Stomach smooth muscle (tissue), 2 donors: ENCODE measurements at regions not wholly inside any gene's neighbourhood (a gene's known extent, or its start where the extent isn't known, plus 50 kb on each side); places are given as distances from the start of the nearest gene placed in this dataset.

Experiments
- H3K27ac ChIP-seq: one replicate; pipeline ENCODE4 v1.7.0; 2013; ENCODE audit warnings: mild to moderate bottlenecking, low read length, inconsistent platforms
- H3K27me3 ChIP-seq, 2 donors: one replicate each; pipeline ENCODE4 v1.7.0; 2013; ENCODE audit warnings: low read length in 2 of 2; ENCODE audit not compliant: insufficient read depth in 2 of 2, control insufficient read depth in 1 of 2
- H3K36me3 ChIP-seq, 2 donors: one replicate each; pipeline ENCODE4 v1.7.0; 2013; ENCODE audit warnings: low read length in 2 of 2; ENCODE audit not compliant: control insufficient read depth in 2 of 2, insufficient read depth in 2 of 2
- H3K4me1 ChIP-seq: one replicate; pipeline ENCODE4 v1.7.0; 2013; ENCODE audit warnings: low read length; ENCODE audit not compliant: control insufficient read depth, insufficient read depth
- H3K4me3 ChIP-seq, 2 donors: one replicate each; pipeline ENCODE4 v1.7.0; 2013; ENCODE audit warnings: low read length in 2 of 2
- H3K9ac ChIP-seq, 2 donors: one replicate each; pipeline ENCODE4 v1.7.0; 2013; ENCODE audit warnings: low read length in 2 of 2, mild to moderate bottlenecking in 1 of 2
- H3K9me3 ChIP-seq, 2 donors: one replicate each; pipeline ENCODE4 v1.7.0; 2013; ENCODE audit warnings: low read length in 2 of 2; ENCODE audit not compliant: control insufficient read depth in 2 of 2
- donor health status: healthy.
- donor health status: Pancreatic carcinoma.

DNA sequence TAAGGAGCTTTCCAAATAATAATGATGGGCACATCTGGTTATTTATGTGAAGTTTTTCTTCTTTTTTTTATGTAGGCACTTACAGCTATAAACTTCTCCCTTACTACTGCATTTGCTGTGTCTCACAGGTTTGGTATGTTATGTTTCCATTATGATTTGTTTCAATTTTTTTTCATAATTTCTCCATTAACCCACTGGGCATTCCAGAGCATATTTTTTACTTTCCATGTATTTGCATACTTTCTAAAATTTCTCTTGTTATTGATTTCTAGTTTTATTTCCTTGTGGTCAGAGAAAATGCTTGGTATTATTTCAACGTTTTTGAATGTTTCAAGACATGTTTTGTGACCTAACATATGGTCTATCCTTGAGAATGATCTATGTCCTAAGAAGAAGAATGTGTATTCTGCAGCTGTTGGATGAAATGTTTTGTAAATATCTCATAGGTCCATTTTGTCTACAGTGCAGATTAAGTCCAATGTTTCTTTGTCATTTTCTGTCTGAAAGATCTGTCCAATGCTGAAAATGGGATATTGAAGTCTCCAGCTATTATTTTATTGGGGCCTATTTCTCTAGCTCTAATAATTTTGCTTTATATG lies 362.1 kb downstream of the DDX10 start:
- Histone ChIP-seq H3K27me3 (no peaks in the 10 kb centered on the region), H3K4me1 (no peaks in the 10 kb centered on the region), H3K9ac (no peak overlapping the region), H3K36me3 (no peaks in the 10 kb centered on the region), H3K4me3 (no peak overlapping the region), H3K9me3 (no peaks in the 10 kb centered on the region), H3K27ac (no peak overlapping the region)

DNA sequence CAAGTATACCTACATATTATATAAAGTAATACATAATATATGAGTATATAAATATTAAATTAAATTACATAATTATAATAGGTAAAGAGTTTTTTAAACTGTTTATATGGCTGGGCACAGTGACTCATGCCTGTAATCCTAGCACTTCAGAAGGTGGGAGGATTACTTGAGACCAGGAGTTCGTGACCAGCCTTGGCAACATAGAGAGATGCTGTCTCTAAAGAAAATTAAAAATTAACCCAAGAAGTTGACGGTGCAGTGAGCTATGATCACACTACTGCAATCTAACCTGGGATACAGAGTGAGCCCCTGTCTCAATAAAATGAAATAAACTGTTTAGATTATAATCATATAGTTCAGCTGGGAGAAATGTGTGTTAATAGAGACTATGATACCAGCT lies 363.0 kb downstream of the DDX10 start:
- Histone ChIP-seq H3K4me3 (no peak overlapping the region), H3K36me3 (no peaks in the 10 kb centered on the region), H3K9ac (no peak overlapping the region), H3K27me3 (no peaks in the 10 kb centered on the region), H3K27ac (no peak overlapping the region), H3K9me3 (no peaks in the 10 kb centered on the region), H3K4me1 (no peaks in the 10 kb centered on the region)

DNA sequence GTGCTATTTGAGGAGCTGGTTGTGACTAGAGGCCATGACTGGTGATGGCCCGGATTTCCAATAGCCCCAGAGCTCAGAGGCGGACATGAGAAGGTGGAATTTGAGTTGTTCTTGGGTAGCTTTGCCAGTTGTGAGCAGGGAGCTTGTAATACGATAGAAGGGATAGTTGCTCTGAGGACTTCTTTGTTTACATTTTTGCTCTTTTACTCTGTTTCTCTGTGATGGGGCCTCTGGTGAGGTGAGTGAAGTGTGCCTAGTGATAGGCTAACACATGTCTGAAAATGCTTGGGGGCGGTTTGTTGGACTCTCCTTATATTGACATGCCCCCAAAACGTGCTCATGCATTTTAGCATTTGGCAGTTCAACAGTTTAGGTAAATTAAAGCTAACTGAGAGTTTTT lies 365.1 kb downstream of the DDX10 start:
- Histone ChIP-seq H3K4me3 (no peak overlapping the region), H3K27me3 (no peaks in the 10 kb centered on the region), H3K9me3 (no peaks in the 10 kb centered on the region)

DNA sequence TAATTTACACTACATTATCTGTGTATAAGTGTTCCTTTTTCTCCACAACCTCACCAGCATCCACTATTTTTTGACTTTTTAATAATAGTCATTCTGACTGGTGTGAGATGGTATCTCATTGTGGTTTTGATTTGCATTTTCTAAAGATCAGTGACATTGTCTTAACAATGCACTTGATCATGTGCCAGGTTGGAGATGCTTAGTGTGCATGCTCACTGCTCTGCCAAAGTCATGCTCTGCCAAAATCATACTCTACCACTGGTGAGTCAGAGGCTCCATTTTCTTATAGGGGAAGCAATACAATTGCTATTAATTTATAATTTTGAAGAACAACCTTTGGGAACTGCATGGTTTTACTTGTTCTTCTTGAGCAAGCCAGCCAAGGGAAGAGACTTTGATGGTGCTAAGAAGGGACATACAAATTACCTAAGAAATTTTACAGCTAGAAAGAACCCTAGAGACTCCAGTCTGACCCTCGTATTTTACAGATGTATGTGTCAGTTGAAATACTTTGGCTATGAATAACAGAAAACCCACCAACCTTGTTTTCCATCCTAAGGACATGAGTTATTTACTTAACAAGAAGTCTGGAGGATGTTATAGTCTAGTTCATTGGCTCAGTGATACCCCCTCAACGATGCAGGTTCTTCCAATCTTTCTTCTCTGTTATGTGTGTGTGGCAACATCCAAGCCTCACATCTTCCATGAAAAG lies 368.9 kb downstream of the DDX10 start:
- H3K9ac ChIP-seq: no peak overlapping the region
- H3K27me3 ChIP-seq: no peaks in the 10 kb centered on the region

More for the DNA sequence above, 365.1 kb downstream of the DDX10 start:
- Histone ChIP-seq H3K36me3 (no peaks in the 10 kb centered on the region), H3K27ac (no peak overlapping the region), H3K9ac (no peak overlapping the region), H3K4me1 (no peaks in the 10 kb centered on the region)

DNA sequence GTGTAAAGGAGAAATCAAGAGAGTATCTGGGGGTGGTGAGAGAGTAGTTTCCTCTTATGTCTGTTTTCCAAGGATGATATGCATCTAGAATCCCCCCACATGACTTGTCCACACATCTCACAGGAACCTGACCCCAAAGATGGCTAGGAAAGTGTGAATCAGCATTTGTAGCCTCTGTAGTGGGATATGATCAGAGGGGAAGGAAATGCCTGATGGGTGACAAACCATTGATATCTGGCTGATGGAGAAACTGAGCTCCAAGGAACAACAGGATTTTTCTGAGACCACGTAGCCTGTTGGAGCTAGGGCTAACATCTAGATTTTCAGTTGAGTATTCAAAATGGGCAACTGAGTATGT lies 369.4 kb downstream of the DDX10 start:
- no peak overlapping the region for H3K9ac ChIP-seq

More for the DNA sequence above, 368.9 kb downstream of the DDX10 start:
- no peak overlapping the region for H3K27ac ChIP-seq
- H3K4me1 ChIP-seq: no peaks in the 10 kb centered on the region
- H3K36me3 ChIP-seq: no peaks in the 10 kb centered on the region
- H3K4me3 ChIP-seq: no peak overlapping the region
- H3K9me3 ChIP-seq: no peaks in the 10 kb centered on the region

DNA sequence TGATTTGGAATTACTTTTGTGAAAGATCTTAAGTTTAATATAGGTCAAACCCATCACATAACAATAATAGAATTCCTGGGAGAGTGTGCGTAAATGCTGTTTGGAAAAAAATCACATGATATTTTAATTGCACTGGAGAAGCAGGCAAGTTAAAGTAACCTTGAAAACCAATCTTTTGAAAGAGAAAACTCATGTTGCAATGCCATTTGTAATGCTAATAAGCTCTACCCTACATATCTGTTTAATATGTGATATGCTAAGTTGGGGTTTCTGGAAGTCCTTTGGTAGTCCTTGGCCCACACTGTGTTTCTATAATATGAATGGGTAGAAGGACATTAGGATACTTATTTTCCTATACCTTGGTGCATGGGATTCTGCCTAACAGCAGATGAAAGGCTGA lies 370.4 kb downstream of the DDX10 start:
- Histone ChIP-seq H3K4me1 (no peaks in the 10 kb centered on the region), H3K27ac (no peak overlapping the region), H3K27me3 (no peaks in the 10 kb centered on the region), H3K4me3 (no peak overlapping the region), H3K36me3 (no peaks in the 10 kb centered on the region), H3K9ac (no peak overlapping the region), H3K9me3 (no peaks in the 10 kb centered on the region)

More for the DNA sequence above, 369.4 kb downstream of the DDX10 start:
- Histone ChIP-seq H3K9me3 (no peaks in the 10 kb centered on the region), H3K4me3 (no peak overlapping the region), H3K4me1 (no peaks in the 10 kb centered on the region), H3K27me3 (no peaks in the 10 kb centered on the region), H3K36me3 (no peaks in the 10 kb centered on the region), H3K27ac (no peak overlapping the region)

DNA sequence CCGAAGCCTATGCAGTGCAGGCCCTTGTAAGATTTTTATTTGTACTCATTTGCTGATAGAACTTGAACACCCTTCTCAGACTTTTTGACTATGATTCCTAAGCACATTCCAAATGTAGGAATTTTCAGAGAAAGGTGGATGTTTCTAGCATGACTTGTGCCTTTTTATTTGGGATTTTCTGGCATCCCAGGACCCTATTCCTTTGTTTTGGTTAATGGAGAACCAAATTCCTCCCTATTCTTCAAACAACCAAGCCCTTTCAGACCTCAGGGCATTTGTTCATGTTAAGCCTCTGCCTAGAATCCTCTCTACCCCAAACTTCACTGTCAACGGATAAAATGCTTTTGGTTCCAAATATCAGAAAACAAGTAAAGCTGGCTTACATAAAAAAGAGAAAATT lies 371.1 kb downstream of the DDX10 start:
- H3K27ac ChIP-seq: no peak overlapping the region
- no peak overlapping the region for H3K9ac ChIP-seq
- H3K36me3 ChIP-seq: no peaks in the 10 kb centered on the region
- H3K27me3 ChIP-seq: no peaks in the 10 kb centered on the region
- H3K4me1 ChIP-seq: no peaks in the 10 kb centered on the region
- no peaks in the 10 kb centered on the region for H3K9me3 ChIP-seq
- H3K4me3 ChIP-seq: no peak overlapping the region

DNA sequence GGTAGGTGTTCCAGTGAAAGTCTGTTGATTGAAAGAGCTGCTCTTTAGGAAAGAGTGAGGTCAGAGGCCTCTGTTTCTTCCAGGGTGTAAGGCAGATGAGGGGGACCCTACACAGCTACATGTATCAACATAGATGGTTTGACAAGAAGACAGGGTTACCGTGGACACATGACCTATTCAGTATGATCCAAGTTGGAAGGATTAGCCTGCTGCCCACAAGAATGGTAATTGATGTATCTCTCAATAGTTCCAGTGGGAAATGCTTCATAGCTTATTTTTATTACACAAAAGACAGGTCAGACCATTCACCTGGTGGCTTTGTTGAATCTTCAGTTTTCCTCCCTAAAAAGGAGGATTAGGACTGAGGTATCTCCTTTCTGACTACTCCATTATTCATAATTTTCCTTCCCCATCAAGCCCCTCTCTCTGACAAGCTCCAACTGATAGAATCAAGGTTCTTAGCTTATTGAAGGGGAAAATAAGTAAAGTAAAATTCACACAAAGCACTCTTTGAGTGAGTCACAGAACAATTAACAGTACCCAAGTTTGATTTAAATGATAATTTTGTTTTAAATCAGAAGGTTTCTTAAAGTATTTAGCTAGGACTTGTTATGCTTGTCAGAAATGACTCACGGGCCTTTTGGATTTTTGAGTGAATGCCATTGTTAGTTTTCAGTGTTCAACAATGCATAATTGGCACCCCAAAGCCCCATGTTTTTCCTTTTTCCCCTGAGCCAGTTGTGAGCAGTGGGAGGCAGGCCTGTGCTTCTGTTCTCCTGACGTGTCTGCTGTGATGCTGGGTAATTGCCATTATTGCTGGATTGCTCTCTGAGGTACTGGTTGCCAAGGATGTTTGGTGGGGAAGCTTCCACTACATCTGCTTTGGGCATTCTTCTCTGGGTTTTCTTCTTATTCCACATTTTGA lies 373.2 kb downstream of the DDX10 start:
- Histone ChIP-seq H3K4me3 (no peak overlapping the region), H3K9me3 (no peaks in the 10 kb centered on the region), H3K9ac (no peak overlapping the region), H3K4me1 (no peaks in the 10 kb centered on the region), H3K36me3 (no peaks in the 10 kb centered on the region), H3K27ac (no peak overlapping the region), H3K27me3 (no peaks in the 10 kb centered on the region)

DNA sequence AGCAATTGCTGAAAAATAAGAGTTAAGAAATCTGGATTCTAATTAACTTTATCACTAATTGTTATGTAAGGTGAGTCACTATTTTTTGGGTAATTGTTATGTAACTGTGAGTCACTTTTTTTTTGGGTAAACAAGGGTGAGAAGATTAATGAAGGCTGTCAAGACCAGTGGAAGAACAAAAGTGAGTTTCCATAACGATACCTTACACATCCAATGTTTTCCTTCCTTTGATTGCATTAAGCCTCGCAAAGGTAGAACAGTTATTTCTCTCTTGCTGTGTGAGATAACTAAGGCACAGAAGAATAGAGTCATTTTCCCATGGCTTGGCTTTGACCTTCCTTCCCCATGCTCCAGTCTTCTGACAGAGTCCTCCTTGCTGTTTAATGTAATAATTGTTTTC lies 374.7 kb downstream of the DDX10 start:
- no peaks in the 10 kb centered on the region for H3K36me3 ChIP-seq
- no peak overlapping the region for H3K9ac ChIP-seq
- H3K4me1 ChIP-seq: no peaks in the 10 kb centered on the region
- H3K4me3 ChIP-seq: no peak overlapping the region
- H3K27me3 ChIP-seq: no peaks in the 10 kb centered on the region
- no peaks in the 10 kb centered on the region for H3K9me3 ChIP-seq
- no peak overlapping the region for H3K27ac ChIP-seq

DNA sequence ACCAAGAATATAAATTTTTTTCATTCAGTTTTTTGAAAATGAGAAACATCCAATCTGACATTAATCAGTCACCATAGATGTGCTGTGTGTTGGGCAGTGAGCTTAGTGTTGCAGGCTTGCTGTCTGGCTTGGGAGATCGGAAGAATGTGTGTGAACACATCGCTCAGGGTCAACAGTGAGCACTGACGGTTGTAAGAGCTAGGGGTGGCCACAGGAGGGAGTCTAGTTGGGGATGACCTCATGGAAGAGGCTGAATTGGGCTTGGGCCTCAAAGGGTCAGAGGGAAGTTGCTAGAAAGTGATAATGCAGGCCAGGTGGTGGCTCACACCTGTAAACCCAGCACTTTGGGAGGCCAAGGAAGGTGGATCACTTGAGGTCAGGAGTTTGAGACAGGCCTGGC lies 375.4 kb downstream of the DDX10 start:
- H3K36me3 ChIP-seq: no peaks in the 10 kb centered on the region
- H3K4me1 ChIP-seq: no peaks in the 10 kb centered on the region
- H3K9ac ChIP-seq: no peak overlapping the region
- H3K27ac ChIP-seq: no peak overlapping the region
- no peaks in the 10 kb centered on the region for H3K9me3 ChIP-seq
- no peaks in the 10 kb centered on the region for H3K27me3 ChIP-seq
- no peak overlapping the region for H3K4me3 ChIP-seq
